Fibroblast of pulmonary artery (primary cell): ENCODE measurements at regions not wholly inside any gene's neighbourhood (a gene's known extent, or its start where the extent isn't known, plus 50 kb on each side); places are given as distances from the start of the nearest gene placed in this dataset.

Experiments
- DNase-seq: peaks from one replicate; pipeline ENCODE4 v3.0.0-alpha.2; 2010; ENCODE audit warnings: low read depth
- H3K4me3 ChIP-seq: replicated peaks from 2 replicates; pipeline ENCODE4 v1.5.1; 2011; ENCODE audit warnings: low read depth, mild to moderate bottlenecking, control low read depth, low read length, moderate library complexity
- TF ChIP-seq, protein P1 (sequence below): IDR thresholded peaks from 2 replicates; pipeline ENCODE4 v1.5.1; 2011; ENCODE audit warnings: mild to moderate bottlenecking, control low read depth, low read length, inconsistent platforms; ENCODE audit errors: missing control alignments

GRCh38 chr5:167905919-167906853, 385.3 kb upstream of the WWC1 start:
- no peak overlapping the region for H3K4me3 ChIP-seq
- no peak for DNase-seq
- TF ChIP-seq, protein P1, sequence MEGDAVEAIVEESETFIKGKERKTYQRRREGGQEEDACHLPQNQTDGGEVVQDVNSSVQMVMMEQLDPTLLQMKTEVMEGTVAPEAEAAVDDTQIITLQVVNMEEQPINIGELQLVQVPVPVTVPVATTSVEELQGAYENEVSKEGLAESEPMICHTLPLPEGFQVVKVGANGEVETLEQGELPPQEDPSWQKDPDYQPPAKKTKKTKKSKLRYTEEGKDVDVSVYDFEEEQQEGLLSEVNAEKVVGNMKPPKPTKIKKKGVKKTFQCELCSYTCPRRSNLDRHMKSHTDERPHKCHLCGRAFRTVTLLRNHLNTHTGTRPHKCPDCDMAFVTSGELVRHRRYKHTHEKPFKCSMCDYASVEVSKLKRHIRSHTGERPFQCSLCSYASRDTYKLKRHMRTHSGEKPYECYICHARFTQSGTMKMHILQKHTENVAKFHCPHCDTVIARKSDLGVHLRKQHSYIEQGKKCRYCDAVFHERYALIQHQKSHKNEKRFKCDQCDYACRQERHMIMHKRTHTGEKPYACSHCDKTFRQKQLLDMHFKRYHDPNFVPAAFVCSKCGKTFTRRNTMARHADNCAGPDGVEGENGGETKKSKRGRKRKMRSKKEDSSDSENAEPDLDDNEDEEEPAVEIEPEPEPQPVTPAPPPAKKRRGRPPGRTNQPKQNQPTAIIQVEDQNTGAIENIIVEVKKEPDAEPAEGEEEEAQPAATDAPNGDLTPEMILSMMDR = no peak

DNA sequence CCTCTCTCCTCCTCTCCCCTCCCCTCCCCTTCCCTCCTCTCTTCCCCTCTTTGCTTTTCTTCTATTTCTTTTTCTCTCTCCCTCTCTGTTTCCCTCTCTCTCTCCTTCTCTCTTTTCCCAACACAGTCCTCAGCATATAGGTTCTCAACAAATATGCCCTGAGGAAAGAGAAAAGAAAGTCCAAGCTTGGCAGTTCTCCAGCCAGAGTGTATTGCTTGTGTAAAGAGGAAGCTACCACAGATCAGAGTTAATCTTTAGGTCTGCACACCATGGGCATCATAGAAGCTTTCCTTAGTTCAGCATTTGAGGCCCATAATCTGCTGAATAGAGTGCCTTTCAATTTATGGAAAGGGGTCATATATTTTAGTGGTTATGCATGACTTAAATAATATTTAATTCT, 382.8 kb upstream of the WWC1 start:
- TF ChIP-seq, protein P1 = no peak
- no peak for DNase-seq
- no peak overlapping the region for H3K4me3 ChIP-seq

- no peak overlapping the region for H3K4me3 ChIP-seq
- DNase-seq = no peak
- TF ChIP-seq, protein P1 = no peak
Measured at GRCh38 chr5:167912941-167913665, 378.3 kb upstream of the WWC1 start.

DNA sequence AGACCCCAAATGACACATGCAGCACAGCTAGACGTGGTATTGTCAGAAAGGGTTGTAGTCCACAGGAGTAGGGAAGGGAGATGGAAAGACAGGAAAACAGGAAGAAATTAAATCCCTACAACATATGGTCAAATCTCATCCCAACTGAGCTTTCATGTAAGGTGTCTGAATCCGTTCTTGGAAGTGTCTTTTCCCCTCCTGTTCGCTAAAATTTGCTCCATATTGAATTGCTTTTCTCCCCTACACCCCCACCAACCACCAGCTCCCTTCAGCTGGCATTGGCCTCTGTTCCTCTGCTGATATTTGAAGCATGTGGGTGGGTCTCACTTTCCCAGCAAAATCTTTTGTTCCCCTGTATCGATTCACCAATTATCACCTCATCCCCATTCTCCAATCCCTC, 376.2 kb upstream of the WWC1 start:
- TF ChIP-seq, protein P1 = no peak
- no peak overlapping the region for H3K4me3 ChIP-seq
- DNase-seq = no peak

GRCh38 chr5:167916261-167916691, 375.2 kb upstream of the WWC1 start:
- H3K4me3 ChIP-seq = no peak overlapping the region
- no peak for DNase-seq
- TF ChIP-seq, protein P1 = no peak

DNA sequence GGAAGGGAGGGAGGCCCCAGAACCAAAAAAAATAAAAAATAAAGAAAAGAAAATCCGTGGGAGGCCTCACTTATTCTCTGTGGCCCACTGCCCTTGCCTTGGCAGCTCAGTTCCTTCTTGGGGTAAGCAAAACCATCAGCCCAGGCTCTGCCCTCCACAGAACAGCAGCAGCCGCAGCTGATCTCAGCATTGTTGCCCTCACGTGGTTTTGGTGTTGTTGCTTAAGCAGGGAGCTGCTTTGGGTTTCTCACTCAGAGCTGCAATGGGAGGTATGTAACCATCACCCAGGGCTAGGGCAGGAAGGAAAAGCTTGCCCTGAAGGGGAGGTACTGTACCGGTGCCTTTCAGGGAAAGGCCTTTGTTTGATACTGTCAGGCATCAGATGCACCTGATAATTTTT, 374.7 kb upstream of the WWC1 start:
- no peak overlapping the region for H3K4me3 ChIP-seq
- TF ChIP-seq, protein P1 = no peak
- DNase-seq = peak; percentile 43
